Tibial artery (tissue), 4 donors: ENCODE measurements at regions not wholly inside any gene's neighbourhood (a gene's known extent, or its start where the extent isn't known, plus 50 kb on each side); places are given as distances from the start of the nearest gene placed in this dataset.

Source experiments
- DNase-seq, 2 donors: peaks; one replicate each; pipeline ENCODE4 v3.0.0-alpha.2; 2019
- H3K27ac ChIP-seq, 2 donors: fragments of 200-600 bp; sonication (generic) in 1 of 2; 1 replicate in 1 of 2; 2 replicates in 1 of 2; pipeline ENCODE4 v1.5.1; 2018 to 2019; ENCODE audit warnings: mild to moderate bottlenecking in 1 of 2
- H3K27me3 ChIP-seq, 2 donors: fragments of 200-600 bp; sonication (generic) in 1 of 2; one replicate each; pipeline versions ENCODE4 v1.5.1 to v1.6.0; 2016 to 2019
- H3K36me3 ChIP-seq, 3 donors: fragments of 200-600 bp; sonication (generic) in 2 of 3; one replicate each; pipeline ENCODE4 v1.5.1; 2016 to 2019; ENCODE audit warnings: mild to moderate bottlenecking in 2 of 3
- H3K4me1 ChIP-seq, 4 donors: fragments of 200-600 bp; sonication (generic) in 2 of 4; 1 replicate in 3 of 4; 2 replicates in 1 of 4; pipeline ENCODE4 v1.5.1; 2016 to 2019
- H3K4me3 ChIP-seq, 2 donors: fragments of 200-600 bp; sonication (generic) in 1 of 2; 1 replicate in 1 of 2; 2 replicates in 1 of 2; pipeline ENCODE4 v1.5.1; 2018 to 2019; ENCODE audit warnings: mild to moderate bottlenecking in 2 of 2
- H3K9me3 ChIP-seq, 3 donors: fragments of 200-600 bp; sonication (generic) in 1 of 3; one replicate each; pipeline ENCODE4 v1.5.1; 2016 to 2019
- intact Hi-C: fragments of 100-400 bp; cut with DNase I; formaldehyde crosslinking; loops from one replicate; pipeline ENCODE4 v1.15.0; 2023; ENCODE audit warnings: low total_unique reads
- TF ChIP-seq, protein P1 (sequence below), 2 experiments: fragments of 200-600 bp in 1 of 2; fragments of 450-650 bp in 1 of 2; IDR thresholded peaks; one replicate each; pipeline ENCODE4 v1.5.1; 2017 to 2019; ENCODE audit warnings: antibody characterized with exemption in 2 of 2, mild to moderate bottlenecking in 1 of 2, moderate library complexity in 1 of 2

- no peaks in the 10 kb centered on the region for H3K4me1 ChIP-seq
- H3K27me3 ChIP-seq: no peaks in the 10 kb centered on the region
- no peaks in the 10 kb centered on the region for H3K36me3 ChIP-seq
- no peak overlapping the region for H3K27ac ChIP-seq
- H3K4me3 ChIP-seq: no peak overlapping the region
- TF ChIP-seq, protein P1, sequence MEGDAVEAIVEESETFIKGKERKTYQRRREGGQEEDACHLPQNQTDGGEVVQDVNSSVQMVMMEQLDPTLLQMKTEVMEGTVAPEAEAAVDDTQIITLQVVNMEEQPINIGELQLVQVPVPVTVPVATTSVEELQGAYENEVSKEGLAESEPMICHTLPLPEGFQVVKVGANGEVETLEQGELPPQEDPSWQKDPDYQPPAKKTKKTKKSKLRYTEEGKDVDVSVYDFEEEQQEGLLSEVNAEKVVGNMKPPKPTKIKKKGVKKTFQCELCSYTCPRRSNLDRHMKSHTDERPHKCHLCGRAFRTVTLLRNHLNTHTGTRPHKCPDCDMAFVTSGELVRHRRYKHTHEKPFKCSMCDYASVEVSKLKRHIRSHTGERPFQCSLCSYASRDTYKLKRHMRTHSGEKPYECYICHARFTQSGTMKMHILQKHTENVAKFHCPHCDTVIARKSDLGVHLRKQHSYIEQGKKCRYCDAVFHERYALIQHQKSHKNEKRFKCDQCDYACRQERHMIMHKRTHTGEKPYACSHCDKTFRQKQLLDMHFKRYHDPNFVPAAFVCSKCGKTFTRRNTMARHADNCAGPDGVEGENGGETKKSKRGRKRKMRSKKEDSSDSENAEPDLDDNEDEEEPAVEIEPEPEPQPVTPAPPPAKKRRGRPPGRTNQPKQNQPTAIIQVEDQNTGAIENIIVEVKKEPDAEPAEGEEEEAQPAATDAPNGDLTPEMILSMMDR (IDR thresholded peaks at IDR 0.05): no peak
- intact Hi-C loops: no loop called here
- H3K9me3 ChIP-seq: peaks cover 0 to 10% (median 0%) of the 10 kb centered on the region in 3 donors
- no peak for DNase-seq
Measured at GRCh38 chr7:12052211-12052610, 158.9 kb upstream of the TMEM106B start.

DNA sequence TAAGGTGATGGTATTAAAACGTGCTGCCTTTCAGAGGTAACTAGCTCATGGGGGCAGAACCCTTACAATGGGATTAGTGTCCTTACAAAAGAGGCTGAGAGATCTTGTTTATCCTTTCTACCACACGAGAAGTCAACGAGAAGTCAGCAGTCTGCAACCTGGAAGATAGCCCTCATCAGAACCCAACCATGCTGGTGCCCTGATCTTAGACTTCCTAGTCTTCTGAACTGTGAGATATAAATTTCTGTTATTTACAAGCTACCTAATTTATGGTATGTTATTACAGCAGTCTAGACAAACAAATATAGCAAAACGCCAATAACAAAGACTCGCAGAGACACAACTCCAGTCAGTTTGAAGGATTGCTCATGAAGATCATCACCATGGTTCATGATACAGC is 157.5 kb upstream of the TMEM106B start:
- Histone ChIP-seq H3K9me3 (peaks cover 0 to 10% (median 0%) of the 10 kb centered on the region in 3 donors), H3K27me3 (no peaks in the 10 kb centered on the region), H3K4me1 (no peaks in the 10 kb centered on the region), H3K36me3 (no peaks in the 10 kb centered on the region), H3K4me3 (no peak overlapping the region), H3K27ac (no peak overlapping the region)
- DNase-seq: no peak
- intact Hi-C loops: no loop called here
- TF ChIP-seq, protein P1 (IDR thresholded peaks at IDR 0.05): no peak

DNA sequence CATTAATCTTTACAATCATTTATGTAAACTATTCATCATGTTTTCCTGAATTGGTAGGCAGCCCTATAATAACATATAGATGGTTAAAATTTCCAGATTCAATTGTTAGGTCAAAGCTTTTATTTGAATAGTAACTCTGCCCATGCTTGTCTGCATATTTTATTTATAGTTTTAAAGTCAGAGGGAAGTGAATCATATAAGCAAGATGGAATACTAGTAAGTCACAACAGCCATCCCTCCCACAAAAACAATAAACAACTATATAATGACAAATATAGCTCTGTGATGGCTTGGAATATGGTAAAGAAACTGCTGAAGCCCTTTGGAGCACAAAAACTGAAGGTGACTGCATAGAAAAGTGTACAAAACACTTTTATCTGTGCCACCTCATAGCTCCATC is 156.3 kb upstream of the TMEM106B start:
- Histone ChIP-seq H3K9me3 (peaks cover 0 to 10% (median 0%) of the 10 kb centered on the region in 3 donors), H3K4me3 (no peak overlapping the region), H3K27ac (no peak overlapping the region), H3K4me1 (no peaks in the 10 kb centered on the region), H3K27me3 (no peaks in the 10 kb centered on the region), H3K36me3 (no peaks in the 10 kb centered on the region)
- TF ChIP-seq, protein P1 (IDR thresholded peaks at IDR 0.05): no peak
- intact Hi-C loops: no loop called here
- DNase-seq: no peak

- Histone ChIP-seq H3K4me1 (no peaks in the 10 kb centered on the region), H3K9me3 (peaks cover 0 to 10% (median 0%) of the 10 kb centered on the region in 3 donors), H3K36me3 (no peaks in the 10 kb centered on the region), H3K4me3 (no peak overlapping the region), H3K27ac (no peak overlapping the region), H3K27me3 (no peaks in the 10 kb centered on the region)
- TF ChIP-seq, protein P1 (IDR thresholded peaks at IDR 0.05): no peak
- intact Hi-C loops: no loop called here
- no peak for DNase-seq
Measured at GRCh38 chr7:12056381-12056780, 154.7 kb upstream of the TMEM106B start.

DNA sequence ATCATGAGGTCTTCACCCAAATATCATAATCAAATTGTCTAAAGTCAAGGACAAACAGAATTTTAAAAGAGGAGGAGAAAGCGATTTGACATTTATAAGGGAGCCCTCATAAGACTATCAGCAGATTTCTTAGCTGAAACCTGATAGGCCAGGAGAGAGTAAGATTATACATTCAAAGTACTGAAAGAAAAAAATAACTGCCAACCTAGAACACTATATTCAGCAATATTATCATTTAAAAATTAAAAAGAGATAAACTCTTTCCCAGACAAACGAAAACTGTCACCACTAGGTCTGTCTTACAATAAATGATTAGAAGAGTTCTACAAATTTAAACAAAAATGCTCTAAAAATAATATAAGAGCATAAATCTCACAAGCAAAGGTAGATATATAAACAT is 154.1 kb upstream of the TMEM106B start:
- TF ChIP-seq, protein P1 (IDR thresholded peaks at IDR 0.05): no peak
- H3K27me3 ChIP-seq: no peaks in the 10 kb centered on the region
- no peak overlapping the region for H3K27ac ChIP-seq
- intact Hi-C loops: no loop called here
- peaks cover 0 to 10% (median 0%) of the 10 kb centered on the region in 3 donors for H3K9me3 ChIP-seq
- H3K36me3 ChIP-seq: no peaks in the 10 kb centered on the region
- no peak for DNase-seq
- H3K4me1 ChIP-seq: no peaks in the 10 kb centered on the region
- H3K4me3 ChIP-seq: no peak overlapping the region

- no peaks in the 10 kb centered on the region for H3K4me1 ChIP-seq
- H3K9me3 ChIP-seq: peaks cover 0 to under 1% (median 0%) of the 10 kb centered on the region in 3 donors
- H3K36me3 ChIP-seq: no peaks in the 10 kb centered on the region
- H3K4me3 ChIP-seq: no peak overlapping the region
- no peak overlapping the region for H3K27ac ChIP-seq
- intact Hi-C loops: no loop called here
- no peak for DNase-seq
- TF ChIP-seq, protein P1 (IDR thresholded peaks at IDR 0.05): no peak
- H3K27me3 ChIP-seq: no peaks in the 10 kb centered on the region
Measured at GRCh38 chr7:12062062-12062461, 149.0 kb upstream of the TMEM106B start.
